K562 (cell line): ENCODE measurements at regions not wholly inside any gene's neighbourhood (a gene's known extent, or its start where the extent isn't known, plus 50 kb on each side); places are given as distances from the start of the nearest gene placed in this dataset.

Source experiments
- CXXC5 ChIP-seq: fragments of 250-450 bp; sonication (Bioruptor Pico); IDR thresholded peaks from 2 replicates; pipeline ENCODE4 v1.8.0; 2022; ENCODE audit warnings: inconsistent platforms, mild to moderate bottlenecking, moderate library complexity
- DACH1 ChIP-seq: fragments of 450-650 bp; IDR thresholded peaks from 2 replicates; pipeline ENCODE4 v1.6.1; 2018; ENCODE audit not compliant: partially characterized antibody
- ESRRA ChIP-seq: fragments of 450-650 bp; IDR thresholded peaks from 2 replicates; pipeline ENCODE4 v1.6.1; 2014; ENCODE audit warnings: low read depth, mild to moderate bottlenecking, moderate library complexity, borderline replicate concordance
- FUS ChIP-seq: fragments of 200-400 bp; formaldehyde crosslinking; optimal IDR thresholded peaks from 2 replicates; pipeline ENCODE3; 2017; ENCODE audit warnings: low read depth, low read length
- GATAD2B ChIP-seq: fragments of 450-650 bp; IDR thresholded peaks from 2 replicates; pipeline ENCODE4 v1.6.1; 2017; ENCODE audit warnings: mild to moderate bottlenecking, borderline replicate concordance
- GTF2A2 ChIP-seq: IDR thresholded peaks from 2 replicates; pipeline ENCODE4 v1.6.1; 2016; ENCODE audit warnings: mild to moderate bottlenecking, missing genetic modification characterization, missing compliant biosample characterization
- HEY1 ChIP-seq: fragments of 250-450 bp; sonication (Bioruptor Pico); IDR thresholded peaks from 2 replicates; pipeline ENCODE4 v1.5.0; 2020; ENCODE audit warnings: mild to moderate bottlenecking, moderate library complexity, borderline replicate concordance
- HMG20A ChIP-seq: fragments of 450-650 bp; formaldehyde crosslinking; conservative IDR thresholded peaks from 2 replicates; pipeline ENCODE4 v1.4.0; 2020; ENCODE audit warnings: mild to moderate bottlenecking, mixed read lengths
- ILK ChIP-seq: fragments of 450-650 bp; IDR thresholded peaks from 2 replicates; pipeline ENCODE4 v1.6.1; 2016; ENCODE audit warnings: missing genetic modification characterization, low read depth, mild to moderate bottlenecking, missing compliant biosample characterization, moderate library complexity, borderline replicate concordance
- JUN ChIP-seq, 2 experiments: sonication (generic) in 1 of 2; formaldehyde crosslinking in 1 of 2; IDR thresholded peaks; 2 replicates each; pipeline versions ENCODE4 v1.6.1 to v1.8.0; 2012 to 2022; ENCODE audit warnings: borderline replicate concordance in 2 of 2, mild to moderate bottlenecking in 2 of 2, improper control_type of control experiment in 1 of 2, low read depth in 1 of 2, low read length in 1 of 2, missing genetic modification reagents in 1 of 2
- KDM1A ChIP-seq, 2 experiments: fragments of 450-650 bp; IDR thresholded peaks; 2 replicates each; pipeline ENCODE4 v1.6.1; 2016; ENCODE audit warnings: mild to moderate bottlenecking in 2 of 2
- LARP7 ChIP-seq: fragments of 450-650 bp; IDR thresholded peaks from 2 replicates; pipeline ENCODE4 v1.6.1; 2016
- MAFG ChIP-seq: fragments of 450-650 bp; conservative IDR thresholded peaks from 2 replicates; pipeline ENCODE4 v1.6.1; 2016; ENCODE audit warnings: missing genetic modification characterization, missing compliant biosample characterization
- MTA1 ChIP-seq: fragments of 450-650 bp; IDR thresholded peaks from 2 replicates; pipeline ENCODE4 v1.6.1; 2017; ENCODE audit warnings: borderline replicate concordance
- MXI1 ChIP-seq: IDR thresholded peaks from 2 replicates; pipeline ENCODE4 v1.6.1; 2011; ENCODE audit warnings: low read depth, mild to moderate bottlenecking, improper control_type of control experiment, low read length
- NCOR1 ChIP-seq: fragments of 450-650 bp; IDR thresholded peaks from 2 replicates; pipeline ENCODE4 v1.6.1; 2016; ENCODE audit warnings: mild to moderate bottlenecking, moderate library complexity
- PHB2 ChIP-seq: fragments of 450-650 bp; IDR thresholded peaks from 2 replicates; pipeline ENCODE4 v1.6.1; 2017; ENCODE audit warnings: low read depth
- PPARD ChIP-seq: fragments of 250-450 bp; sonication (Bioruptor Pico); IDR thresholded peaks from 2 replicates; pipeline ENCODE4 v1.8.0; 2022; ENCODE audit warnings: inconsistent platforms, mild to moderate bottlenecking, moderate library complexity
- RAD51 ChIP-seq: fragments of 450-650 bp; IDR thresholded peaks from 2 replicates; pipeline ENCODE4 v1.7.1; 2016; ENCODE audit warnings: low read depth, mild to moderate bottlenecking, borderline replicate concordance
- RFX7 ChIP-seq: fragments of 250-450 bp; sonication (Bioruptor Pico); IDR thresholded peaks from 2 replicates; pipeline ENCODE4 v1.5.1; 2021; ENCODE audit warnings: mild to moderate bottlenecking
- RHOXF2B ChIP-seq: fragments of 250-450 bp; sonication (Bioruptor Pico); conservative IDR thresholded peaks from 2 replicates; pipeline ENCODE4 v1.5.1; 2021
- SOX6 ChIP-seq: fragments of 450-650 bp; IDR thresholded peaks from 2 replicates; pipeline ENCODE4 v1.6.1; 2014; ENCODE audit warnings: mild to moderate bottlenecking
- SRSF1 ChIP-seq: fragments of 200-400 bp; formaldehyde crosslinking; IDR thresholded peaks from 2 replicates; pipeline ENCODE4 v1.6.1; 2017; ENCODE audit warnings: mild to moderate bottlenecking, low read depth, low read length, moderate library complexity
- TBP ChIP-seq: optimal IDR thresholded peaks from 2 replicates; pipeline ENCODE3; 2011; ENCODE audit warnings: low read depth, low read length, improper control_type of control experiment
- ZBTB7A ChIP-seq: IDR thresholded peaks from 2 replicates; pipeline ENCODE4 v1.6.1; 2011; ENCODE audit warnings: low read depth, mild to moderate bottlenecking, low read length, moderate library complexity, borderline replicate concordance; ENCODE audit not compliant: control insufficient read depth
- ZC3H8 ChIP-seq: fragments of 450-650 bp; IDR thresholded peaks from 2 replicates; pipeline ENCODE4 v1.6.1; 2017
- ZNF316 ChIP-seq: fragments of 450-650 bp; IDR thresholded peaks from 2 replicates; pipeline ENCODE4 v1.6.1; 2016
- ZNF561 ChIP-seq: fragments of 450-650 bp; formaldehyde crosslinking; conservative IDR thresholded peaks from 2 replicates; pipeline ENCODE4 v1.4.0; 2020; ENCODE audit warnings: mild to moderate bottlenecking, moderate library complexity
- ZNF766 ChIP-seq: fragments of 200-800 bp; sonication (Bioruptor generic); conservative IDR thresholded peaks from 2 replicates; pipeline ENCODE4 v1.6.1; 2016; ENCODE audit warnings: missing genetic modification characterization, missing compliant biosample characterization
- TF ChIP-seq, protein P1 (sequence below): sonication (generic); formaldehyde crosslinking; IDR thresholded peaks from 2 replicates; pipeline ENCODE4 v1.8.0; 2022; ENCODE audit warnings: missing genetic modification reagents, mild to moderate bottlenecking, borderline replicate concordance
- TF ChIP-seq, protein P2 (sequence below): fragments of 450-650 bp; formaldehyde crosslinking; IDR thresholded peaks from 2 replicates; pipeline ENCODE4 v1.4.0; 2022; ENCODE audit warnings: missing genetic modification characterization

DNA sequence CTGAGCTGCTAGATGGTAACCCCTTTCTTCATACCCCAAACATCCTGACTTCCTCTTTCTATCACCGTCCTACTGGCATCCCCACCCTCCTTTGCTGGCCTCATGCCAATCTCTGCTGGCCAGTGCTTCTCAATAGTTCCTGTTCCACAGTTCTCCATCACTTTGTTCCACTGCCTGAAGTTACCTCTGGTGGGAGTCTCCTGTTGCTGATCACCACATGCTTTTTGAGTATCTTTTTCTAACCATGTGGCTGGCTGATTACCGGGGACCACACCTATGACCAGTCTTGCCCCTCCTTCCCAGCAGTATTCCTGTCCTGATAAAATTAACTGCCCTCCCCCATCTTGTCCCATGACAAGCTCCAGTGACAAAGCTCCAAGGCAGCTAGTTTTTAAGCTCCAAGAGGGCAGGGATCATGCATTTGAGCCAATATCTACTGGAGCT, 380.4 kb upstream of the CCL2 start (continued):
- TF ChIP-seq, protein P1, sequence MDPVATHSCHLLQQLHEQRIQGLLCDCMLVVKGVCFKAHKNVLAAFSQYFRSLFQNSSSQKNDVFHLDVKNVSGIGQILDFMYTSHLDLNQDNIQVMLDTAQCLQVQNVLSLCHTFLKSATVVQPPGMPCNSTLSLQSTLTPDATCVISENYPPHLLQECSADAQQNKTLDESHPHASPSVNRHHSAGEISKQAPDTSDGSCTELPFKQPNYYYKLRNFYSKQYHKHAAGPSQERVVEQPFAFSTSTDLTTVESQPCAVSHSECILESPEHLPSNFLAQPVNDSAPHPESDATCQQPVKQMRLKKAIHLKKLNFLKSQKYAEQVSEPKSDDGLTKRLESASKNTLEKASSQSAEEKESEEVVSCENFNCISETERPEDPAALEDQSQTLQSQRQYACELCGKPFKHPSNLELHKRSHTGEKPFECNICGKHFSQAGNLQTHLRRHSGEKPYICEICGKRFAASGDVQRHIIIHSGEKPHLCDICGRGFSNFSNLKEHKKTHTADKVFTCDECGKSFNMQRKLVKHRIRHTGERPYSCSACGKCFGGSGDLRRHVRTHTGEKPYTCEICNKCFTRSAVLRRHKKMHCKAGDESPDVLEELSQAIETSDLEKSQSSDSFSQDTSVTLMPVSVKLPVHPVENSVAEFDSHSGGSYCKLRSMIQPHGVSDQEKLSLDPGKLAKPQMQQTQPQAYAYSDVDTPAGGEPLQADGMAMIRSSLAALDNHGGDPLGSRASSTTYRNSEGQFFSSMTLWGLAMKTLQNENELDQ (CRISPR knock-in tag), result 0 out of 2 replicates have a peak, but pooled peaks have one; percentile 54
- peak; percentile 87 for TF ChIP-seq SOX6
- peak; percentile 81; the same call in 1 of the 2 replicates for TF ChIP-seq PHB2
- no peak for TF ChIP-seq RFX7
- TF ChIP-seq PPARD (CRISPR knock-in tag), result no peak
- no peak for TF ChIP-seq HEY1 (CRISPR knock-in tag)
- no peak for TF ChIP-seq ZNF316
- TF ChIP-seq ZNF561 (CRISPR knock-in tag), result no peak
- TF ChIP-seq RHOXF2B (CRISPR knock-in tag), result no peak
- no peak for TF ChIP-seq GTF2A2 (tag)
- peak; percentile 68; the same call in 1 of the 2 replicates for TF ChIP-seq ZNF766 (CRISPR knock-in tag)
- TF ChIP-seq JUN (IDR thresholded peaks at IDR 0.05; ENCODE audit: borderline replicate concordance, low read depth, low read length), result peak; percentile 62; the same call in 1 of the 2 replicates
- TF ChIP-seq JUN (CRISPR knock-in tag; IDR thresholded peaks at IDR 0.05; ENCODE audit: borderline replicate concordance), result no peak
- TF ChIP-seq DACH1, result peak; percentile 64
- no peak for TF ChIP-seq FUS
- TF ChIP-seq ILK (tag), result no peak
- peak; percentile 25 for TF ChIP-seq TBP
- TF ChIP-seq KDM1A (IDR thresholded peaks at IDR 0.05), result peak; percentile 92 to 94
- TF ChIP-seq MTA1, result peak; percentile 89
- TF ChIP-seq HMG20A (CRISPR knock-in tag), result no peak
- TF ChIP-seq, protein P2, sequence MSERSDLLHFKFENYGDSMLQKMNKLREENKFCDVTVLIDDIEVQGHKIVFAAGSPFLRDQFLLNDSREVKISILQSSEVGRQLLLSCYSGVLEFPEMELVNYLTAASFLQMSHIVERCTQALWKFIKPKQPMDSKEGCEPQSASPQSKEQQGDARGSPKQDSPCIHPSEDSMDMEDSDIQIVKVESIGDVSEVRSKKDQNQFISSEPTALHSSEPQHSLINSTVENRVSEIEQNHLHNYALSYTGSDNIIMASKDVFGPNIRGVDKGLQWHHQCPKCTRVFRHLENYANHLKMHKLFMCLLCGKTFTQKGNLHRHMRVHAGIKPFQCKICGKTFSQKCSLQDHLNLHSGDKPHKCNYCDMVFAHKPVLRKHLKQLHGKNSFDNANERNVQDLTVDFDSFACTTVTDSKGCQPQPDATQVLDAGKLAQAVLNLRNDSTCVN (CRISPR knock-in tag), result no peak
- TF ChIP-seq CXXC5 (CRISPR knock-in tag), result peak; percentile 57
- no peak for TF ChIP-seq MAFG (tag)
- TF ChIP-seq ESRRA, result peak; percentile 49
- no peak for TF ChIP-seq SRSF1
- TF ChIP-seq LARP7, result peak; percentile 51; the same call in 1 of the 2 replicates
- TF ChIP-seq MXI1, result peak; percentile 74; the same call in 1 of the 2 replicates
- no peak for TF ChIP-seq ZC3H8
- TF ChIP-seq GATAD2B, result peak; percentile 45; the same call in 1 of the 2 replicates
- TF ChIP-seq ZBTB7A, result 0 out of 2 replicates have a peak, but pooled peaks have one; percentile 14
- TF ChIP-seq NCOR1, result peak; percentile 93
- no peak for TF ChIP-seq RAD51
